CD14-positive monocyte (primary cell): ENCODE measurements at regions not wholly inside any gene's neighbourhood (a gene's known extent, or its start where the extent isn't known, plus 50 kb on each side); places are given as distances from the start of the nearest gene placed in this dataset.

ENCODE experiments used
- DNase-seq, 3 donors: peaks; one replicate each; pipeline ENCODE4 v3.0.0-alpha.2; 2011 to 2022
- H2AFZ ChIP-seq: 2 replicates; pipeline ENCODE4 v1.6.0; 2012; ENCODE audit warnings: mild to moderate bottlenecking, low read depth, low read length, inconsistent platforms; ENCODE audit not compliant: insufficient read depth, poor library complexity, severe bottlenecking
- H3K27ac ChIP-seq, 2 donors: 1 replicate in 1 of 2; 2 replicates in 1 of 2; pipeline ENCODE4 v1.5.1; 2012 to 2013; ENCODE audit warnings: low read length in 2 of 2, control low read depth in 1 of 2, inconsistent platforms in 1 of 2, low read depth in 1 of 2, mild to moderate bottlenecking in 1 of 2
- H3K27me3 ChIP-seq, 2 donors: one replicate each; pipeline versions ENCODE4 v1.6.0 to v1.6.1; 2011 to 2013; ENCODE audit warnings: low read length in 2 of 2; ENCODE audit not compliant: control insufficient read depth in 2 of 2, insufficient read depth in 2 of 2
- H3K36me3 ChIP-seq, 2 donors: replicated peaks in 1 of 2; 1 replicate in 1 of 2; 2 replicates in 1 of 2; pipeline versions ENCODE4 v1.5.1 to v1.6.1; 2012 to 2013; ENCODE audit warnings: low read length in 2 of 2, control low read depth in 1 of 2, inconsistent platforms in 1 of 2, mild to moderate bottlenecking in 1 of 2; ENCODE audit not compliant: insufficient read depth in 2 of 2, control insufficient read depth in 1 of 2
- H3K4me1 ChIP-seq, 2 donors: 1 replicate in 1 of 2; 2 replicates in 1 of 2; pipeline versions ENCODE4 v1.5.1 to v1.6.1; 2012 to 2013; ENCODE audit warnings: low read length in 2 of 2, control low read depth in 1 of 2, inconsistent platforms in 1 of 2, mild to moderate bottlenecking in 1 of 2, moderate library complexity in 1 of 2; ENCODE audit not compliant: insufficient read depth in 2 of 2, control insufficient read depth in 1 of 2
- H3K4me2 ChIP-seq: replicated peaks from 2 replicates; pipeline ENCODE3; 2012; ENCODE audit warnings: low read length, moderate library complexity, mild to moderate bottlenecking; ENCODE audit not compliant: poor library complexity, severe bottlenecking; ENCODE audit errors: extremely low read depth
- H3K4me3 ChIP-seq, 3 experiments: fragments of 200-600 bp in 1 of 3; sonication (generic) in 1 of 3; replicated peaks in 1 of 3; 1 replicate in 2 of 3; 2 replicates in 1 of 3; pipeline ENCODE4 v1.5.1; 2011 to 2013; ENCODE audit warnings: low read length in 3 of 3, mild to moderate bottlenecking in 3 of 3, control low read depth in 2 of 3, low read depth in 2 of 3, inconsistent platforms in 1 of 3, moderate library complexity in 1 of 3
- H3K79me2 ChIP-seq: 2 replicates; pipeline ENCODE4 v1.6.0; 2012; ENCODE audit warnings: mild to moderate bottlenecking, control low read depth, inconsistent platforms, low read length, moderate library complexity; ENCODE audit not compliant: insufficient read depth
- H3K9ac ChIP-seq: 2 replicates; pipeline ENCODE4 v1.6.0; 2017; ENCODE audit warnings: low read length, mild to moderate bottlenecking; ENCODE audit not compliant: insufficient read depth, poor library complexity, severe bottlenecking
- H3K9me3 ChIP-seq, 2 donors: replicated peaks in 1 of 2; 1 replicate in 1 of 2; 2 replicates in 1 of 2; pipeline versions ENCODE4 v1.5.1 to v1.6.1; 2012 to 2013; ENCODE audit warnings: low read length in 2 of 2, control low read depth in 1 of 2; ENCODE audit not compliant: control insufficient read depth in 1 of 2, insufficient read depth in 1 of 2
- H4K20me1 ChIP-seq: 2 replicates; pipeline ENCODE4 v1.6.0; 2012; ENCODE audit warnings: mild to moderate bottlenecking, low read length, control low read depth, moderate library complexity; ENCODE audit not compliant: insufficient read depth
- H3K27ac Mint-ChIP-seq, 7 donors: one replicate each; pipeline ENCODE4 v1.8.0; 2020; ENCODE audit warnings: mild to moderate bottlenecking in 7 of 7, mixed read lengths in 7 of 7, moderate library complexity in 6 of 7, inconsistent platforms in 2 of 7
- H3K27me3 Mint-ChIP-seq, 3 donors: one replicate each; pipeline ENCODE4 v1.8.0; 2021 to 2022; ENCODE audit warnings: low read depth in 3 of 3, mild to moderate bottlenecking in 3 of 3, mixed read lengths in 3 of 3, moderate library complexity in 3 of 3, inconsistent platforms in 1 of 3
- H3K36me3 Mint-ChIP-seq, 2 donors: one replicate each; pipeline ENCODE4 v1.8.0; 2020; ENCODE audit warnings: mixed read lengths in 2 of 2, inconsistent platforms in 1 of 2, mild to moderate bottlenecking in 1 of 2
- H3K4me1 Mint-ChIP-seq: one replicate; pipeline ENCODE4 v1.8.0; 2020; ENCODE audit warnings: mild to moderate bottlenecking, mixed read lengths
- H3K4me3 Mint-ChIP-seq, 2 donors: one replicate each; pipeline ENCODE4 v1.8.0; 2020; ENCODE audit warnings: mild to moderate bottlenecking in 2 of 2, mixed read lengths in 2 of 2, moderate library complexity in 1 of 2
- H3K9me3 Mint-ChIP-seq, 7 donors: one replicate each; pipeline ENCODE4 v1.8.0; 2020 to 2022; ENCODE audit warnings: mixed read lengths in 7 of 7, mild to moderate bottlenecking in 6 of 7, moderate library complexity in 6 of 7, inconsistent platforms in 2 of 7
- WGBS: methylation state at CpG from one replicate; pipeline ENCODE4 v1.1.5; 2013; ENCODE audit warnings: missing lambda C conversion rate; ENCODE audit not compliant: insufficient coverage; 5-methylcytosine and 5-hydroxymethylcytosine counted together
- intact Hi-C, 2 donors: fragments of 100-400 bp; cut with micrococcal nuclease; formaldehyde crosslinking; loops; one replicate each; pipeline versions ENCODE4 v1.15.0 to v1.15.1; 2023
- TF ChIP-seq, protein P1 (sequence below): fragments of 200-600 bp; IDR thresholded peaks from one replicate; pipeline ENCODE4 v1.8.0; 2022; ENCODE audit warnings: antibody characterized with exemption, mild to moderate bottlenecking

- 90% methylated on average over 11 of the region's 15 CpGs for WGBS
- Histone ChIP-seq H3K4me3 (no peak overlapping the region), H3K4me1 (no peaks in the 10 kb centered on the region), H3K9ac (no peak overlapping the region), H3K27me3 (no peaks in the 10 kb centered on the region), H3K27ac (no peak overlapping the region), H3K79me2 (no peaks in the 10 kb centered on the region), H2AFZ (no peak overlapping the region), H3K4me2 (no peak overlapping the region), H3K9me3 (no peaks in the 10 kb centered on the region), H4K20me1 (no peaks in the 10 kb centered on the region), H3K36me3 (no peaks in the 10 kb centered on the region)
- no peak for DNase-seq
- peaks cover 0 to 8% (median 3%) of the 10 kb centered on the region in 7 donors for H3K9me3 Mint-ChIP-seq
- H3K27ac Mint-ChIP-seq, result no peak overlapping the region
- H3K4me1 Mint-ChIP-seq, result no peaks in the 10 kb centered on the region
- TF ChIP-seq, protein P1, sequence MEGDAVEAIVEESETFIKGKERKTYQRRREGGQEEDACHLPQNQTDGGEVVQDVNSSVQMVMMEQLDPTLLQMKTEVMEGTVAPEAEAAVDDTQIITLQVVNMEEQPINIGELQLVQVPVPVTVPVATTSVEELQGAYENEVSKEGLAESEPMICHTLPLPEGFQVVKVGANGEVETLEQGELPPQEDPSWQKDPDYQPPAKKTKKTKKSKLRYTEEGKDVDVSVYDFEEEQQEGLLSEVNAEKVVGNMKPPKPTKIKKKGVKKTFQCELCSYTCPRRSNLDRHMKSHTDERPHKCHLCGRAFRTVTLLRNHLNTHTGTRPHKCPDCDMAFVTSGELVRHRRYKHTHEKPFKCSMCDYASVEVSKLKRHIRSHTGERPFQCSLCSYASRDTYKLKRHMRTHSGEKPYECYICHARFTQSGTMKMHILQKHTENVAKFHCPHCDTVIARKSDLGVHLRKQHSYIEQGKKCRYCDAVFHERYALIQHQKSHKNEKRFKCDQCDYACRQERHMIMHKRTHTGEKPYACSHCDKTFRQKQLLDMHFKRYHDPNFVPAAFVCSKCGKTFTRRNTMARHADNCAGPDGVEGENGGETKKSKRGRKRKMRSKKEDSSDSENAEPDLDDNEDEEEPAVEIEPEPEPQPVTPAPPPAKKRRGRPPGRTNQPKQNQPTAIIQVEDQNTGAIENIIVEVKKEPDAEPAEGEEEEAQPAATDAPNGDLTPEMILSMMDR, result no peak
- no peaks in the 10 kb centered on the region for H3K36me3 Mint-ChIP-seq
- intact Hi-C loops, result no loop called here
- H3K27me3 Mint-ChIP-seq, result peaks cover 0 to 3% (median 0%) of the 10 kb centered on the region in 3 donors
- no peak overlapping the region for H3K4me3 Mint-ChIP-seq
These were observed 244.7 kb downstream of the MRPL39 start for GRCh38 chr21:25362375-25363267.

GRCh38 chr21:25361765-25362164 is 245.5 kb downstream of the MRPL39 start:
- H3K4me1 ChIP-seq, result no peaks in the 10 kb centered on the region
- H3K36me3 ChIP-seq, result no peaks in the 10 kb centered on the region
- 98% methylated on average over 20 of the region's 28 CpGs for WGBS
- intact Hi-C loops, result no loop called here
- H3K27ac ChIP-seq, result no peak overlapping the region
- no peaks in the 10 kb centered on the region for H3K79me2 ChIP-seq
- H3K4me2 ChIP-seq, result no peak overlapping the region
- Mint-ChIP-seq H3K36me3 (no peaks in the 10 kb centered on the region), H3K27me3 (peaks cover 0 to 3% (median 0%) of the 10 kb centered on the region in 3 donors), H3K4me3 (no peak overlapping the region), H3K4me1 (no peaks in the 10 kb centered on the region), H3K27ac (no peak overlapping the region), H3K9me3 (peaks cover 2 to 10% (median 4%) of the 10 kb centered on the region in 7 donors)
- H3K4me3 ChIP-seq, result no peak overlapping the region
- H3K9me3 ChIP-seq, result no peaks in the 10 kb centered on the region
- no peaks in the 10 kb centered on the region for H3K27me3 ChIP-seq
- TF ChIP-seq, protein P1, result no peak
- no peak overlapping the region for H2AFZ ChIP-seq
- no peak overlapping the region for H3K9ac ChIP-seq
- no peak for DNase-seq
- H4K20me1 ChIP-seq, result no peaks in the 10 kb centered on the region
